Smooth muscle cell of the brain vasculature (primary cell): ENCODE measurements at regions not wholly inside any gene's neighbourhood (a gene's known extent, or its start where the extent isn't known, plus 50 kb on each side); places are given as distances from the start of the nearest gene placed in this dataset.
"Not testable (repeated sequence)": the region's sequence is repeated elsewhere in the genome, so short reads cannot be mapped to it uniquely, and the experiment has no call there.

ENCODE experiments used
- DNase-seq: peaks from one replicate; pipeline ENCODE4 v3.0.0-alpha.2; 2012; ENCODE audit warnings: low read depth, low spot score

DNA sequence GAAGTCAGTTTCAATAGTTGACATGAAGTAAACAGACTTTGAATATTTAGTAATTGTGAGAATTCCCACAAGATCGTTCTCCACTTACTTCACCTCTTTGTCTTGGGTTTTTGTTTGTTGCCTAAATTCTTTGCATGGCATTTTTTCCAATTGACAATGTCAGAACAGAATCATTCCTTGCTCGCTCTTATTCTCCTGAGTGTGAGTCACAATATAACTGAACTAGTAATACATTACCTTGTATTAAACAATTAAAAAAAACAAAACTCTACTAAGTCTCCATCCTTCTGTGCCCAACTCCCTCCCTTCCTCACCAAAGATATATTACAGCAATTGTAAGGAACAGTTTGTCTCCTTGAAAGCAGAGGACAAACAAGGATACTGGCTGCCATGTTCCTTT is 638.8 kb upstream of the NOVA1 start:
- no peak for DNase-seq

DNA sequence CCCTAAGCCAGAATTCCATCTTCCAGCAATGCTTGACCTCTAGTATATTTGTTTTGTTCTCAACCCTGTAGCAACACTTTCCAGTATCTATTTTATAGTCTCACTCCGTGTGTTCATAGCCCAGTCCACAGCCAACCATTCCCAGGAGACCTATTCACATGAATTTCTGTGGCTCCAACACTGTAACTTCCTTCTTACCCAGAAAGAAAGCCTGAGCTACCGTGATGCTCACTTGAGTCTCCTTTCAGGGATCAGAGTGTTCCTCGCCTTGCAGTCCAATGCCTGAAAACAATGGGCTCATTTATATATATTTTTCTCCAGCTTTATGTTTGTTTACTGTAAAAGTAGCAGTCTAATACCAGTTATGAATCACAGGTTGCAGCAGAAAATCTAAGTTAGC is 645.0 kb upstream of the NOVA1 start:
- DNase-seq = no peak

DNA sequence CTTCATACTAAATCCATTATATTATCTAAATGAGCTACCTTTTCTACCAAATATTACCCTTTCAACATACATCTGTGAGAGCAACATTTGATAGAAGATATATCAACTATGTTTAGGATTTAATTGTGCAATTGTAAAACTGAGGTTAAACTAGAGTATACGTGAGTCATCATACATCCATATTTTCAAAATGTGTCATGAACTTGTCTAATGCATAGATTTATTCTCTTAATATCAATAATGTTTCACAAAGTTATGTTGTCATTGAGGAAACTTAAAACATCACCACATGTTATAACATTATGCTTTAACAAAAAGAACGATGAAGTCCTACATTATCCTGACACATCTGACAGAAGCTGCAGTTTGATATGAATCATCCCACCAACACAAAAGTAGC is 645.5 kb upstream of the NOVA1 start:
- DNase-seq = no peak

DNA sequence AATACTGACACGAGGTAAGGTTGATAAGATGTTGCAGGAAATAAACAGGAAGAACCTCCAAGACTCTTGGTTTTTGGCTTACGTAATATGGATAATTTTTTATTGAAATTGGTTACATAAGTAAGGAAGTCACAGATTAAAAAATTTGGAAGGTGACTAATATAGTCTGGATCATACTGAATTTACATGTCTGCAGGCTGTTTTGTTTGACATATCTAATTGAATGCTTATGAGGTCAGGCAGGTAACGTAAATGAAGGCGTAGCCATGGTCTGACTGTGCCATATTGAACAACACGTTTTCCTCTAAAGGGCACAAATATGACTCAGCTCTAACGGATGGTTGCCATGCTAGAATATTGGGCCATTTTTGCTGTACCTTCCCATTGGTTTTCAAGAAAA is 648.1 kb upstream of the NOVA1 start:
- no peak for DNase-seq

DNA sequence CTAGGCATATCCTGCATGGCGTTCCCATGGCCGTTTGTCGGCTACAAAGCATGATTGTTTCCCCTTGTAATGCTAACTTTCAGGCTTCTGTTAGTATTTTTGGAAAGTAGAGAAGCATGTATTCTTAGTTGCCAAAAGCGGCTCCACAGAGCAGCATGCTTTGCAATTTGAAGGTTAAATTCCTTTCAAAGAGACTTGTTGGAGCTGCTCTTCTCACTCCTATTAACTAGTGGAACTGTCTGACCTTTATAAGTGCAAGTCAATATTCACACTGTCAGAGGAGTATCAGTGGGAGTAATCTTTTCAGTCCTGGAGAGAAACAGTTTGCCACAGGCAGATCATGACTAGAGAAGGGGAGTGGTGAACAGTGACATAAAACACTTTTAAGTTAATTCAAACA is 656.1 kb upstream of the NOVA1 start:
- DNase-seq = no peak

DNA sequence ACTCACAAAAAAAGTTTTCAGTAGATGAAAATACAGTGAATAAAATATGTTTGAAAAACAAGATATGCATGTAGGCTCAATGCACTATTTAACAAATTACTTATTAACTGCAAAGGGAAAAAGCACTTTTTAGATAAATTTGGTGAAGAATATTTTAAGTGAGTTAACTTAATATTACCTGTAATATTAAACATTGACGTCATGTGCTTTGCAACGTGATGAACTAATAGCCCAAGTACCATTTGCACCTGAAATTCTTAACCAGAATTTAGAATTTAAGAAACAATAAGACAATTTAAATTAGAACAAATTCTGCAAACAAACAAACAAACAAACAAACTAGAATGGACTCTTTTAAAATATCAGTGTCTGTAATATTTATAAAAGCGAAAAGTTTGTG is 659.0 kb upstream of the NOVA1 start:
- no peak for DNase-seq

DNA sequence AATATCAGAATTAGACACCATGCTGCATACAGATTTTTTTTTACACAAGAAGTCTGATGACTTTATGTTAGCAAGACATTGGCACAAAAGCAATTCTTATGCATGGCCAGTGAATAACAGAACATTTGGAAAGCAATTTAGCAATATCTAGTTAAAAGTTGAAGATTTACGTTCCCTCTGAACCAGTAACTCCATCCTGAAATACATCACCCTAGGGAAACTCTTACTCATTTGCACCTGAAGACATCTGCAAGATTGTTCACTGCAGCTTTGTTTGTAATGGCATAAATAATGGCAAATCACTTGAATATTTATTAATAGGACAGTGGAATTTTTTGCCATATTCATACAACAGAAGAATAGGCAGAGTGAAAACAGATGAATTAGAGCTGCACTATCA is 670.0 kb upstream of the NOVA1 start:
- DNase-seq = no peak

DNA sequence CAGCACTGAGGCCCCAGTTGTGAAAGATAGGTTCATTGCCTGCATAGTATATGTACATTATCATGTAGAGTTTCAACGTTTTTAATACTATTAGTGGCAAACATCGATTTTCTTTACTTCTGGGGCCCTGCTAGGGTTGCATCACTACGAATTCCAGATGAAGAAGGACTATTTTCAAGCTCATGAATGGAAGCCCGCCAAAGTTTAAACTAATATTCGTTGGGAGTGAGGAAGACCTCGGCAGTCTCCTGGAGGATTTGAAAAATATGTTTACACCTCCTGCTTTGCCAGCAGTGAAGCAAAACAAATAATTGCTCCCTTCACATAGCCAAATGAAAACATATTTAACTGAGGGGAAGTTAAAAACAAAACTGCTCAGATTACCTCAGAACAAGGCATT is 672.9 kb upstream of the NOVA1 start:
- no peak for DNase-seq

DNA sequence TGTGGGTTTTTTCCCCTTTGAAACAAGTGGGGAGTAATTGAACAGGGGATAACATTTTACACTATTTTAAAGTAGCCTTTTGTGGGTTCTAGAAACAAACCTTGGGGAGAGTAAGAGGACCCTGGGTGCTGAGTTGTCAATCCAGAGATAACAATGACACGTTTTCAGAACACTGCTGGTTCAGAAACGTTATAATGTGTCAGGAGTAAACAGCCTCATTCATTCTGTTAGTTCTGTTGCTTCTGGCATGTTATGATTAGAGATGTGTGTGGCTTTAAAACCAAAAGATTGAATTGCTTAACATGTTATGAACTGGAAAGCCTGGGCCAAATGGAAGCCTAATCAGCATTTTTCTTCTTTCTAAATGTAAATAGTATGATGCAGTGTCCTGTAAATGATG is 680.5 kb upstream of the NOVA1 start:
- no peak for DNase-seq

DNA sequence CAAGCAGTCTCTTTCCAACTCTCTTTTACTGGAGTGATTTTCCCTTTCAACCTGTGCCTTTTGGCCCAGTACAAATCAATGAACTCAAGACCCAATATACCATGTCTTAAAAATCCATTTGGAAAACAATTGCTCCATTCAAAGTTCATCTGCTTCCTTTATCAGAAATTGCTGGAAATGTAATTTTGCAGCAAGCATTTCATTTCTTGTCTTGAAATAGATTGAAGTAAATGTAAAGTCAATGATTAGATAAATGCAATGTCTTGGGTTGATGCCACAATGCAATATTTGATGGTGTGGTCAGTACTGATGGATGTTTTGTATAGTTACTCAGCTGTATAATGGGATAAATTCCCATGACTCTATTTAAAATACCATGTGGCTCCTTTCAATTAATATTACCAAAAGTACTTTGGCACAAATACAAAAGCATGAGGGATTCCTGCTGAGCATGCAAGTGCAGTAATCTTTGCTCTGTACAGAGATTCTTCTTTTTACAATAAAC is 707.7 kb upstream of the NOVA1 start:
- DNase-seq = no peak

DNA sequence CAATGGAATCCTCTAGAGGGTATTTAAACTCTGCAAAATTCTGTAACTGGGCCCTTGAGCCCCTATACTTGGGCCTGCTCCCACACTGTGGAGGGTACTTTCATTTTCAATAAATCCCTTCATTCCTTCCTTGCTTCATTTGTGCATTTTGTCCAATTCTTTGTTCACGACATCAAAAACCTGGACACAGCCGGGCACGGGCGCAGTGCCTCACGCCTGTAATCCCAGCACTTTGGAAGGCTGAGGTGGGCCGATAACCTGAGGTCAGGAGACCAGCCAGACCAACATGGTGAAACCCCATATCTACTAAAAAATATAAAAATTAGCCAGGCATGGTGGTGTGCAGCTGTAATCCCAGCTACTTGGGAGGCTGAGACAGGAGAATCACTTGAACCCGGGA is 714.9 kb upstream of the NOVA1 start:
- not testable (repeated sequence) for DNase-seq

DNA sequence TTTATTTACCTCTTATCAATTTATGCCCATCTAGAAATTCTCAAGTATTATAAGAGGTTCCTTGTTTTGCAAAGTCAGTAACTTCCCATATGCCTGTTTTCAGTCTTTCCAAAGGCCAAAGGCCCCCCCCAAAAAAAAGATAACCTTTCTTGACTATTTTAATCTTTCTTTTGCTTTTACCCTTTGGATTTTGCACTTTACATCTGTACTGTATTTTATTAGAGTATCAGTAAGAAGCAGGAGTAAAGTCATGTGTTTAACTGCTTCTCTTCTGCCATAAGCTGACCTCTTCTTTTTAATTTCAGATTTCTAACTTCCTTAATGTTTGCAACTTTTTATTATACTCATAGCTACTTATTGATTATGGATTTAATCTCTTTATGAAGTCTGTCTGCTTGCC is 716.4 kb upstream of the NOVA1 start:
- DNase-seq = no peak

DNA sequence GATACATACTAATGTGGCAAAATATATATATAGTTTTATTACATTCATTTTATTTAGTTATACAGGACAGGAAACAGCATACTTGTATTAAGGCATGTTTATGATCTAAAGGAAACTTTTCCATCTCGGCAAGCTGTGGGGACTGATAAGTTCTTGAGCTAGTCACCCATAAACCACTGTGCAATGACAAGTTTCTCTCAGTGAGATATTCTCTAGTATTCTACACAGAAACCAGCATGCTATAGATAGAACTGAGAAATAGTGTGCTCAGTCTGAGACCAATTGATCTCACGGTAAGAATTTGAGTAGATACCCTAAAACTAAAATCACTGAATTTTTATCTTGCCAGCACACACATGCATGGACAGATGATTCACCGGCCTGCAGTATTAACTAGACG is 717.6 kb upstream of the NOVA1 start:
- no peak for DNase-seq

DNA sequence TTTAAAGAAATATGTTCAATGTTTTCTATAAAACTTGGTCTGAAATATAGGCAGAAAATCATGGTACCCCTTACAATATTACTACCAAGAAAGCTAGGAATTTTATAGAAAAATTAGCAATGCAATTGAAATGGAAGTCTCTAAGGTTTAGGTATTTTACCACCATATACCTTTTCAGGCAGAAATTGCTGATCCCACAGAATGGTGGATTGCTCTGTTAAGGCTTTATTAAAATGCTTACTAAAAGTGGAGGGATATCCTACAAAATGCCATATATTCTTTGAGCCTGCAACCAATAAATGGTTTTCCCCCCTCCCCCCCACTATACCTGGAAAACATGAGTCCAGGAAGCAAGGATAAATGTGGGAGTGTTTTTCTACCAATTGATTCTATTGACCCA is 718.1 kb upstream of the NOVA1 start:
- no peak for DNase-seq

DNA sequence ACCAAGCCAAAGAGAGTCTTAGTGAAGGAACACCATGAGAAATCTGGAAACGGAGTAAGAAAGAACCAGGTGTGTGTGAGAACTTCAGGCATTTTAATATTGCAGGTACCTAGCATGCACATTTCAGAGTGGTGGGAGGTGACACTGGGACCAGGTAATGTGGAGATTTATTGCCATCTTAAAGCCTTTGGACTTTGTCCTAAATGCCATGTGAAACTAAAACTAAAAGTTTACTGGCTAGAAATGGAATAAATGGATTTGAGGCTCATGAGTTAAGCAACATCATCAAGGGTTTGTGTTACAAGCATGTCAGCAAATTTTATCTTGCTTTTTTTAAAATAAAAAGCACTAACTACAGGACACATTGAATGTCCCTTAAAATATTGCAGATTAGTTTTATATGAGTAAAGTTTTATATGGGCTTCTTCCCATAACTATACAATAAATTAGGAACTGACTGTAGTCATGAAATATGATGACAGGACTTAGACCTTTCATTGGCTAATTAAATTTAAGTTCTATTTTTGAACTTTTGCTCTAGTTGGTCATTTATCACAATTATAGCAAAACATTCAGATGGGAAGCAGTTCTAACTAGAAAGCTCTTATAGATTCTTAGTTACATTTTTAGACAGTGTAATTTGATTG is 721.1 kb upstream of the NOVA1 start:
- no peak for DNase-seq

DNA sequence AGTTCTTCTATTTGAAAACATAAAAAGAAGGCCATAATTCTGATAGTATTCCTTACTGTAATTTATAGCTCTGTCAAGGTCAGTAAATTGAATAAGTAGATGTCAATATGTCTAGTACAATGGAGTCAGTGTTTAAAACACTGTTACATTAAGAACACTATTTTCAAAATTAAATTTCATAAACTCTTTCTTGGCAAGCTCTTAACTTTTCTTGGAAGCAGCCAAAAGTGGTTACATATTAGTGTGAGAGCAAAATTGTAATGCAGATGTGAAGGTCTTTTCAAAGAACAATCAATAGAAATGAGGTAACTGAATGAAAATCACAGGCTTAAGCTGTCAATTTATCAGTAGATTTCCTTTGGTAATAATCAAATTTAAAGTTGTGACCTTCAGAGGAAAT is 722.4 kb upstream of the NOVA1 start:
- DNase-seq = no peak

DNA sequence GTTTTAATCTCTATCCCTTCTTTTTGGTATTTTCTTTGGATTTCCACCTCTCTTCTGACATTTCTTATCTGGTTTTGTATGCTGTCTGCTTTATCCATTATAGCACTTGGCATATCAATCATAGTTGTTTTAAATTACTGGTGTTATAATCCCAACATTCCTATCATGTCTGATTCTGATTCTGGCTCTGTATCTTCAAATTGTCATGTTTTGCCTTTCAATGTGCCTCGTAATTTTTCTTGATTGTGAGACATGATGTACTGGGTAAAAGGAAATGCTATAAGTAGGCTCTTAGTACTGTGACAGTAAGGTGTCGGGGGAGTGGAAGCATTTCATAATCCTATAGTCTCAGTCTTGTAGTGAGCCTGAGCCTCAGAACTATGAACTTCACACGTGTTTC is 729.3 kb upstream of the NOVA1 start:
- no peak for DNase-seq

DNA sequence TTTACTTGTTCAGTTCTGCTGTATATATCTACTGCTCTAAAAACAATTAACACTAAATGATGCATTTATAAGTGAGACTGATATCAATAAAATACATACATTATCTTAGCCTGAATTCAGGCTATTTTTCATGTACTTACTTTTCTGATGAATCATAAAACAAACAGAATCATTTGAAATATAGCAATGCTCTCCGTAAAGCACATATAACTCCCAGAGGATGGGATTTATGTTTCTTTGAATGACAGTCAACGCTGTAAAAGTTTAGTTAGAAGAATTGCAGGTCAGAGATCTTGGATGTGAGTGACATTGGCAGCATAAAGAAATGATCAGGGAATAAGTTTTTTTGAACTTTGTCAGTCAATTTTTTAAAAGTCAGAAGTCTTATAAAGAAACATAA is 740.2 kb upstream of the NOVA1 start:
- no peak for DNase-seq

DNA sequence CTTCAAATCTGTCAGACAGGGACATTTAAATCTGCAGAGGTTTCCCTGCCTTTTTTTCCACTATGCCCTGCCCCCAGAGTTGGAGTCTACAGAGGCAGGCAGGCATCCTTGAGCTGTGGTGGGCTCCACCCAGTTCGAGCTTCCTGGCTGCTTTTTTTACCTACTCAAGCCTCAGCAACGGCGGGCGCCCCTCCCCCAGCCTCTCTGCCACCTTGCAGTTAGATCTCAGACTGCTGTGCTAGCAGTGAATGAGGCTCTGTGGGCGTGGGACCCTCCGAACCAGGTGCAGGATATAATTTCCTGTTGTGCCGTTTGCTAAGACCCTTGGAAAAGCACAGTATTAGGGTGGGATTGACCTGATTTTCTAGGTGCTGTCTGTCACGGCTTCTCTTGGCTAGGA is 765.2 kb upstream of the NOVA1 start:
- DNase-seq = not testable (repeated sequence)

DNA sequence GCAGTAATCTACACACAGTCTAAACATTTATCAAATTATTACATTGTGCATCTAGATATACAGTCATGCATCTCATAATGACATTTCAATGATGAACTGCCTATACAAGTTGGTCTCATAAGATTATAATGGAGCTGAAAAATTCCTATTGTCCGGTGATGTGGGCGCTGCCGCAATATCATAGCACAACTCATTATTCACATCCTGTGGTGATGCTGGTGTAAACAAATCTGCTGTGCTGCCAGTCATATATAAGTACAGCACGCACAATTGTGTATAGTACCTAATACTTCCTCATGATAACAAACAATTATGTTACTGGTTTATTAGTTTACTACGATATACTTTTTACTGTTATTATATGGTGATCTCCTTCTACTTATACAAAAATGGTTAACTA is 768.8 kb upstream of the NOVA1 start:
- DNase-seq = no peak

DNA sequence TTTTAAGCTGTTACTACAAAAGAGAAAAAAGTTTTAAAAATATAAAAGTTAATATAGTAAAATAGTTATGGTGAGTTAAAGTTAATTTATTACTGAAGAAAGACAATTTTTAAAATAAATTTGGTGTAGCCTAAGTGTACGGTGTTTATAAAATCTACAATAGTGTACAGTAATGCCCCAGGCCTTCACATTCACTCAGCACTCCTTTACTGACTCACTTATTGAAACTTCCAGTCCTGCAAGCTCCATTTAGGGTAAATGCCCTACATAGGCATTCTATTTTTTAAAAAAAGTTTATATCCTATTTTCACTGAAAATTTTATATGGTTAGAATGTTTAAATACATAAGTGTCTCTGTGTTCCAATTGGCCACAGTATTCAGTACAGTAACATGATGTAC is 769.5 kb upstream of the NOVA1 start:
- DNase-seq = no peak

DNA sequence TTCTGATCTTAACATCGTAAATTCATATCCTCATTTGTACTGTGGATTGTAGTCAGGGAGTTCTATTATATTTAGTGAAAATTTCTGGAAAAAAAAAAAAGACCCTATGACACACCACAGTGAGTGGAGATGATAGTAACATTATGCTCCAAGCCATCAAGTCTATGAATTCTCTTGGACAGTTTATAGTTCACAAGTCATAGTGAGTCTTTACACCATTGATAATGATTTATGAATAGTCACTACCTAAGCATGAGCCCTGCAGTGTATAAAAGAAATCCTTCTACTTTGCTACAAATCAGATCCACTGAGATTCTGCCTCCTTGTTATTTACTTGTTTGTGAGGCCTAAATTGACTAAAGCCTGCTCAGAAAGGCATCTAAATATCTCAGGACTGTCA is 772.2 kb upstream of the NOVA1 start:
- DNase-seq = no peak

DNA sequence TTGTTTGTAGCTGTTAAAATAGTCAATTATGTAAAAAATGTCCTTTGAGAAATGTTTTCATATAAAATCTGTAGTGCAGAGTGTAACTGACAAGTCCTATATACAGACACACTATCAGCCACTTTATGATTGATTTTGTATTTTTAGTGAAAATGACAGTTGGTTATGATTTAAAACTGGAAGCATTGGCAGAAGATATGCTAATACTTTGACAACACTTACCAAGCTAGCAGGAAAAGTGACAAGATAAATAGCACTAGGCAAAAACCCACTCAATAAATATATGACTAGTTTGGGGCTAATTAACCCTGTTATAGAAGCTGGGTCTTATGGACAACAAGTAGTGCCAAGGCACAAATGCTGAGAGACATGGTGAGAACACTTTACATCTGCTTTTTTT is 772.9 kb upstream of the NOVA1 start:
- no peak for DNase-seq

DNA sequence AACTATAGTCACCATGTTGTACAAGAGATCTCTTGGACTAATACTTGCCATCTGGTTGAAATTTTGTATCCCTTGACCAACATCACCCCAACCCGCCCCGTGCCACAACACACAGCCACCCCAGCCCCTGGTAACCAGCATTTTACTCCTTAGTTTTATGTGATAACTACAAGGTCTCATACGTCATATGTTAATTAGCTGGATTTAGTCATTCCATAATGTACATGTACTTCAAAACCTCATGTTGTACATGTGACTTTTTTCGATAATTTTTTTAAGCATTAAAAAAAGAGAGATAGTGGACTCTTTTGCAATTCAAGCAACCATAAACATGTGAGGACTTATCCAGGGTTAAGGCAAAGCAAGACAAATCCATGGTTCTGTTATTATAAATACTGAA is 773.4 kb upstream of the NOVA1 start:
- no peak for DNase-seq
